ENCODE measurements at regions not wholly inside any gene's neighbourhood (a gene's known extent, or its start where the extent isn't known, plus 50 kb on each side); places are given as distances from the start of the nearest gene placed in this dataset.
"Not testable (repeated sequence)": the region's sequence is repeated elsewhere in the genome, so short reads cannot be mapped to it uniquely, and the experiment has no call there.

DNA sequence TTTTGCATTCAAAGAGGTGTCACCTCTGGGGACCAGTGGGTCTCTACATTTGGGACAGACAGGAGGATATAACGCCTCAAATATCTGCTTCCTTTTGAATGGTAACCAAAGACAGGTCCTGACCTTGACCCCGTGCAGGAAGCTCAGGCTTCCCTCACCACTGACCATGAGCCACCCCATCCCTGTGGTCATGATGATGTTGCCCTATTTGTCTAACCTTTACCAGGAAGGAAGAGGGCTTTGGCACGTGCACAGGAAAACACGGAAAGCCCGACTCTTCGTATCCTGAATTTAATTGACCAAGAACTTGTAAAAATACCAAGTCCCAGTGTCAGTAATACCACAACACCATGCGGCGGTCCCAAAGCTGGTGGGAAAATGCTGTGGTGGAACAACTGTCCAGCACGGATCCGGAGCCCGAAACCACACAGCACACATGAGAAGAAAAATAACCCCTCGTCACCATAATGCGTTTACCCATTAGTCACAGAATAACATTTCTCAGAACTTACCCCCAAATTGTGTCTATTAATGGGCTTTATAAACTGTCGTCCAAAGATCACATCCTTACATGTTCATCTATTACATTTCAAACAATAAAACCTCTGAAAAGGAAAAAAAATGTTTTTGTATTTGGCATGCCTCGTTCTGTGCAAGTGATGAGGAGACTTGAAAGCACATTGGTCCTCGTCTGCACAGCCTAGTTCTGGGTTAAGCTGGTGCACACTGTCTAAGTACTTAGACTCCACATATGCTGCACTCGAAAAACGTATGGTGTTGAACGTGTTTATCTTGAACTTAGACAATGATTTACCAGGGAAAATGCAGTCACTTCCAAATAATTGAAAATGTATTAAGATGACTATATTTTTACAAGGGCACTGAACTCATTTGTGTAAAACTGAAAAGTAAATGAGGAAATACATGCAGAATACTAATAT, 118.9 kb upstream of the IGF1R start:
- DNase-seq, result no peak

GRCh38 chr15:98530570-98530969, 117.8 kb upstream of the IGF1R start:
- no peak for DNase-seq

DNA sequence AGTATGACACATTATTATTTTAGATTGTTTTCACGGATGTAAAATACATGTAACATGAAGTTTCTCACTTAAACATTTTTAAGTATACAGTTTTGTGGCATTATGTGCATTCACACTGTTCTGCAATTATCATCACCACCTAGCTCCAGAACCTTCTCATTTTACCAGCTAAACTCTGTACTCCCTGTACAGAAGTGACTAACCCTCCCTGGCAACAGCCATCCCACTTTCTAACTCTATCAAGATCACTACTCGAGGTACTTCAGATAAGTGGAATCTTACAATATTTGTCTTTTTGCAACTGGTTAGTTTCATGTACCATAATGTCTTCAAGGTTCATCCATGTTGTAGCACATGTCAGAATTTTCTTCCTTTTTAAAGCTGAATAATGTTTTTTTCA, 116.3 kb upstream of the IGF1R start:
- no peak for DNase-seq

DNA sequence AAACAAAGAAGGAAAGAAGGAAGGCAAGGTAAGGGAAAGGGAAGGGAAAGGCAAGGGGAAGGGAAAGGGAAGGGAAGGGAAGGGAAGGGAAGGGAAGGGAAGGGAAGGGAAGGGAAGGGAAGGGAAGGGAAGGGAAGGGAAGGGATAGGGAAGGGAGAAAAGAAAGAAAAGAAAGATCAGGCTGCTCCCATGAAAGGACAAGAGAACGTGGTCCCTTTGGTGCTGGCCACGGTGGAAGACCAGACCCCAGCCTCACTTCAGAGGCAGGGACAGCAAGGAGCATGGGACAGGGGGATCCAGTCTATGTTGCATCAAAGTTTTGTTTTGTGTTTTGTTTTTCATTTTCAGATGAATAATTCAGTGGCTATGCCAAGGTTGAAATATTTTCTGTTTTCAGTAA, 111.4 kb upstream of the IGF1R start:
- DNase-seq, result no peak

DNA sequence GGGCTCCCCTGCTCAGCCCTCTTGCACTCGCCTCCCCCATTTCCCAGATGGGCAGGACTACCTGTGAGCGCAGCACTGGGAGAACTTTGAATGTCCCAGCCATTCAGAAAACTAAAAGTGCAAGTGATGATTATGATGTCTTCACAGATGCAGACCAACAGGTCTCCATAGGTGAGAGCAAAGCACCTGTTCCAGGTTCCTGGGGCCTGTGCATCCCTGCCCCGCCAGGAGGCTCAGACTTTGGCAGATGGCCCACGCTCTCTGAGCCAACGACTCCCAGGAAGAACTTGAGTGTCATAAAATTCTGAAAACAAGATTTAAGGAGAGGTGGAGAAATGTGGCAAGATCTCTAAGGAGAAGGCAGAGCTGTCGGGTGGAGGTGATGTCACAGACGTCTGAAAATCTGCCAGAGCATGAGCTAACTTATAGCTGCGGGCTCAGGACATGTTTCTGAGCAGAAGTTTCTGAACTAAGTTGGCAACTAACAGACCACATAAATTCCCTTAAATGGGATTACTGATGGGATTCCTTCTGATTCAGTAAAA, 110.8 kb upstream of the IGF1R start:
- DNase-seq, result no peak

DNA sequence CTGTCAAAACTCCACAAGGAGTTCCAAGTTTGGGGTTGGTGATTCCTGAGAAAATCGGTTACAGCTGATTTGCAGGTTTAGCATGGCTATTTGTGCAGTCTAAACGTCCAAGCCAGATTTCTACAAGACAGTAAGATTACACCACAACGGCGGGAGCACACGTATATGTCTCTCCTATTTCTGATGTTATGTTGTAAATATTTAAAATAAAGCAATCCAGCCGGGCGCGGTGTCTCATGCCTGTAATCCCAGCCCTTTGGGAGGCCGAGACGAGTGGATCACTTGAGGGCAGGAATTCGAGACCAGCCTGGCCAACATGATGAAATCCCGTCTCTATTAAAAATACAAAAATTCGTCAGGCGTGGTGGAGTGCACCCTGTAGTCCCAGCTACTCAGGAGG, 106.8 kb upstream of the IGF1R start:
- DNase-seq, result no peak

DNA sequence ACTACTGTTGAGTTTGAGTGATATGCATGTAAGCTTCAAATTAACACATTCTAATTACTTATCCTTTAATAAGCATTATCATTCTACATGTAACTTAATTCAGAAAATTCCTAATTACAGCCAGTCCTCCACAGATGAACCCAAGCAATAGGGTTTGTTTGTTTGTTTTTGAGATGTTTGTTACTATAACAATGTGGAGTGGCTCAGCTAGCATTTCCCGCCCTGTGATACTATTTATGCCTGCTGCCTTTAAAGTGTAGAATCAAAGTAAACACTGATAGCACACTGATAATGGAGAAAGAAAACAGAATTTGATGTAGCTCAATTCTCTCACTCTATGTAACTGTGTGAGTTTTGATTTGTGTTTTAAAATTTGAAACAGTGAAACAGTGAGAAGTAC, 105.1 kb upstream of the IGF1R start:
- no peak for DNase-seq

- no peak for DNase-seq
Observed at GRCh38 chr15:98546329-98546728, 102.0 kb upstream of the IGF1R start.

DNA sequence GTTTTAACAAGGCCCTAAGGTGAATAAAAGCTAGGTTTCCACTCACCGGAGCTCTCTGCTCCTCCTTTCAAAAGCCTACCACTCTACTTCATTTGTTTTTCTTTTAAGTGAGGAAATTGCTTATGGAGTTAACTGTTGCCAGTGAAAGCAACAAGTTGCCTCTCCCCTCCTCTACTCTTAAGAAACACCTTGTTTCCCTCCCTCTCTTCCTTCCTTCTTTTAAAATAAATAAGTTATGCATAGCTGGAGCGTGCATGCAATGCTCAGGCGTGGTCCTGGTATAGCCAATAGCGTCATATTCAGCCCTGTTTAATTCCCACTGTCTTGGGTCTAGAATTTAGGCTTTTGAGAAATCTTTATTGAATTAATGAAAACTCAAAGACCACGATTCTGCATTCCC, 101.1 kb upstream of the IGF1R start:
- no peak for DNase-seq

DNA sequence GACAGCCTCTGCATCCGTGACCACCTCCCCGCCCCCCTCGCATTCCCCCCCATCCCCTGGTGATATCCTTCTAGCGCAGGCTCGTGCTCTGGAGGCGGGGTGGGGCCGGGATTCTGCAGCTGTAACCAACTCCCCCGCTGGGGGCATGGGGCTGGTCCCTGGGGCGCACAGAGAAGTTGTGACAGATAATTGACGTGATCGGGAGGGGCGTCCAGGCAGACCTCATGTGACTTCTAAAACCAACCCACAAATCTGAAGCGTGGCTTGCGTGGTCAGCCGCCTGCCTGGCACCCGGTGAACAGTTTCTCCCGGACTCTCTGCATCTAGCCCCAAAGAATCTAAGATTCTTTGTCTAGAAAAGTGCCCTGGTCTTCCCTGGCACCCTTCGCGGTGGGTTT, 100.6 kb upstream of the IGF1R start:
- DNase-seq, result peak; percentile 11

GRCh38 chr15:98548139-98548971, 100.0 kb upstream of the IGF1R start:
- peak; percentile 54 for DNase-seq

- no peak for DNase-seq
Observed at GRCh38 chr15:98549003-98549402, 99.3 kb upstream of the IGF1R start.

GRCh38 chr15:98549741-98550140, 98.6 kb upstream of the IGF1R start:
- DNase-seq, result no peak

DNA sequence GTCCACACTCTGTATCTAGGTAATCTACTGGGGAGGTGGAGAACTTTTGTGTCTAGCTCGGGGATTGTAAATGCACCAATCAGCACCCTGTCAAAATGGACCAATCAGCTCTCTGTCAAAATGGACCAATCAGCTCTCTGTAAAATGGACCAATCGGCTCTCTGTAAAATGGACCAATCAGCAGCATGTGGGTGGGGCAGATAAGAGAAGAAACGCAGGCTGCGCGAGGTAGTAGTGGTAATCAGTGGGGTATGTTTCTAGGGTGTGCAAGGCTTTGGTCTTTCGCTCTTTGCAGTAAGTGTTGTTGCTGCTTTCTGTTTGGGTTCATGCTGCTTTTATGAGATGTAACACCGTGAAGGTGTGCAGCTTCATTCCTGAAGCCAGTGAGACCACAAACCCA, 98.0 kb upstream of the IGF1R start:
- not testable (repeated sequence) for DNase-seq

- DNase-seq, result no peak
Observed at GRCh38 chr15:98551936-98552562, 96.3 kb upstream of the IGF1R start.

- DNase-seq, result no peak
Observed at GRCh38 chr15:98554272-98555172, 93.8 kb upstream of the IGF1R start.

GRCh38 chr15:98555173-98555515, 93.2 kb upstream of the IGF1R start:
- DNase-seq, result no peak

DNA sequence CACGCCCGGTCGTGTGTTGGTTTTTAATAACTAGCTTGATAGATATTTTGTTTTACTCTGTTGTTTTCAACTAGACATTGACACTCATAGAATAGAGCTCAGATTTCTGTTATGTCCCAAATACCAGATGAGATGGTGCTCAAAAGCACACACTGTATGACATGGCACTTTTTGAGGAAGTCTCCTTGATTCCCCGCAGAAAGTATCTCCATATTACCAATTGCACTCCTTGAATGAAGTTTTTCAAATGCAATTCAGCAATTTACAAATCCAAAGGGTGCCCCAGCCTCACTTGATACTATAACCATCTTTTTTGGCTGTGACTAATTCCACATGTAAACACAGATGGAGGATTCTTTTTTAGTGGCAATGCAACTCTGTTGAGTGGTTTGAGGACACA, 92.0 kb upstream of the IGF1R start:
- no peak for DNase-seq

- no peak for DNase-seq
Observed at GRCh38 chr15:98560338-98560737, 88.0 kb upstream of the IGF1R start.

- DNase-seq, result no peak
Observed at GRCh38 chr15:98561169-98561941, 87.0 kb upstream of the IGF1R start.

DNA sequence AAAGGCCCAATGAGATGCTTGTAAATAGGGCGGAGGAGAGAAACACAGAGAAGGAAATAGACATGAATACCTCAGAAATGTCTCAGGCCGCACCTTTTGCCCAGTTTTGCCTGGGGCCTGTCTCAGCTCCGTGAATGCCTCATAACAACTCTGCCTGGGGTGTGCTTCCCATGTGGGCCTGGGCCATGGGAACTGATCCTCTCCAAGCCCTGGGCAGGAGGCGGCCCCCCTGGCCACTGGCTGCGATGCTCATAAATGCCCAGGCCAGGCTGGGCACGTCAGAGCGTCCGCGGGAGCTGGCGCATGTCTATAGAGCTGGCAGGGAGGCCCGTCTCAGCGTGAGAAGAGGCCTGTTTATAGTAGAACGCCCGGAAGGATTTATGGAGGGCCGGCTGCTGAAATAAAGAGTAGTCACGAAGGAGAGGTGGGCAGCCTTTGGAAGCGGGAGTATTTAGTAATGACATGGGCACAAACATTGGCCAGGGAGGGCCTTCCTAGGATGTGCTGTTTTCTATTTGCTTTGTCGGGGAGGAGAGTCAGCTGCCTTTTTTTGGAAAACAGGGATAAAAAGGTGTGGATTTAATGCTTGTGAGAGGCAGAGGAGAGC, 85.9 kb upstream of the IGF1R start:
- DNase-seq, result no peak

All from NCI-H69 (cell line).